ENCODE measurements at regions not wholly inside any gene's neighbourhood (a gene's known extent, or its start where the extent isn't known, plus 50 kb on each side); places are given as distances from the start of the nearest gene placed in this dataset.

DNA sequence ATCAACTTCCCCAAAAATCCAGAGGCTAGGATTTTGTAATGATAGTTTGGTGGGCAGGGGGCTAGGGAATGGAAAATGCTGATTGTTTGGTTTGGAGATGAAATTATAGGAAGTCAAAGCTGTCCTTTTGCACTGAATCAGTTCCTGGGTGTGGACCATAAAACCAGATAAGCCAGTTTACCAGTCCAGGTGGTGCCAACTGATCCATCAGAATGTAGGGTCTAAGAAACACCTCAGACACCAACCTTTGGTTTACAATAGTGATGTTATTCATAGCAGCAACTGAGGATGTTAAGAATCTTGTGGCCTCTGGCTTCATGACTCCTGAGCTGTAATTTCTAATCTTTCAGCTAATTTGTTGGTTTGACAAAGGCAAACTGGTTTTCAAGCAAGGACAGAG is 496.6 kb upstream of the EPHA7 start:
- TF ChIP-seq, protein P1, sequence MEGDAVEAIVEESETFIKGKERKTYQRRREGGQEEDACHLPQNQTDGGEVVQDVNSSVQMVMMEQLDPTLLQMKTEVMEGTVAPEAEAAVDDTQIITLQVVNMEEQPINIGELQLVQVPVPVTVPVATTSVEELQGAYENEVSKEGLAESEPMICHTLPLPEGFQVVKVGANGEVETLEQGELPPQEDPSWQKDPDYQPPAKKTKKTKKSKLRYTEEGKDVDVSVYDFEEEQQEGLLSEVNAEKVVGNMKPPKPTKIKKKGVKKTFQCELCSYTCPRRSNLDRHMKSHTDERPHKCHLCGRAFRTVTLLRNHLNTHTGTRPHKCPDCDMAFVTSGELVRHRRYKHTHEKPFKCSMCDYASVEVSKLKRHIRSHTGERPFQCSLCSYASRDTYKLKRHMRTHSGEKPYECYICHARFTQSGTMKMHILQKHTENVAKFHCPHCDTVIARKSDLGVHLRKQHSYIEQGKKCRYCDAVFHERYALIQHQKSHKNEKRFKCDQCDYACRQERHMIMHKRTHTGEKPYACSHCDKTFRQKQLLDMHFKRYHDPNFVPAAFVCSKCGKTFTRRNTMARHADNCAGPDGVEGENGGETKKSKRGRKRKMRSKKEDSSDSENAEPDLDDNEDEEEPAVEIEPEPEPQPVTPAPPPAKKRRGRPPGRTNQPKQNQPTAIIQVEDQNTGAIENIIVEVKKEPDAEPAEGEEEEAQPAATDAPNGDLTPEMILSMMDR (IDR thresholded peaks at IDR 0.05 in 4 of 5, conservative IDR thresholded peaks at IDR 0.05 in 1 of 5), result no peak
- TF ChIP-seq POLR2A (IDR thresholded peaks at IDR 0.05), result no peak

Data from gastrocnemius medialis (tissue), 4 donors.